ENCODE measurements at regions not wholly inside any gene's neighbourhood (a gene's known extent, or its start where the extent isn't known, plus 50 kb on each side); places are given as distances from the start of the nearest gene placed in this dataset.

DNA sequence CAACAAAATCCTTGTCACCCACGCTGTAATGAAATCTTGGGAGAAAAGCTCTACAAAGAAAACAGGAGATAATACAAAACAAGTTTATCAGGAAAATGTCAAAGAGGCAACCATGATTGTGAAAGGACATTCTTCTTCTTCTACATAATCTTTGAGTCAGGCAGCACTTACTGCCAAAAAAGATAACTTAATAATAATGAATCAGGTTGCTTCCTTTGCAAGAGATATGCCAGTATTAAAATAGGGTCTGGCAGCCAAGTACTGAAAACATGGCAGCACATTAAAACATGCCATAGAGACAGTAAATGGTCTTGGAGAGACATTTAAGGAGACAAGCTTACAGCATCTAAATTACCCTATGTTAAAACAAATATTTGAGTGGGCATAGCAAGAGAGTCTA lies 1573.4 kb downstream of the EFNA5 start:
- Histone ChIP-seq H3K4me3 (no peak overlapping the region), H3K27me3 (ENCODE audit: low read depth) (no peaks in the 10 kb centered on the region), H3K27ac (replicated peaks) (no peak overlapping the region), H3K9me3 (replicated peaks) (no peaks in the 10 kb centered on the region), H3K36me3 (no peaks in the 10 kb centered on the region), H3K4me1 (no peaks in the 10 kb centered on the region)
- DNase-seq: no peak
- no peak for TF ChIP-seq CTCF (IDR thresholded peaks at IDR 0.05; ENCODE audit: borderline replicate concordance)
- intact Hi-C loops (cut with micrococcal nuclease): no loop called here

DNA sequence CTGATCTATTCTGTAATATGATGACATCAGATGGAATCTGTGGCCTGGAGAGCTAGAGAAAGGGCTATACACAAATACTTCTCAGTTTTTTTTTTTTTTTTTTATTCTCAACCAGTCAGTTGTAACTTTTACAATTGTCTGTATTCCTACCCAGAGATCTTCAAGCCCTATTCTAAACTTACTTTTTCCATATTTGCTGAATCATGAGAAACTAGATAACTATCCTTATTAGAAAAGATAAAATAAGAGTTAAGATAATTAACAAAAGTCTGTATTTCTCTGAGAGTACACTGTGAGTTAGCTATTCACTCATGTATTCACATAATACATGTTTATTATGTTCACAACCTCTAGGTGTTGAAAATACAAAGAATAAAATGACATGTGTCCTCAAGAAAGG lies 1575.9 kb downstream of the EFNA5 start:
- no peak overlapping the region for H3K27ac ChIP-seq (replicated peaks)
- H3K4me1 ChIP-seq: no peaks in the 10 kb centered on the region
- H3K4me3 ChIP-seq: no peak overlapping the region
- no peak for DNase-seq
- intact Hi-C loops (cut with micrococcal nuclease): no loop called here
- no peak for TF ChIP-seq CTCF (IDR thresholded peaks at IDR 0.05; ENCODE audit: borderline replicate concordance)
- H3K36me3 ChIP-seq: no peaks in the 10 kb centered on the region
- no peaks in the 10 kb centered on the region for H3K27me3 ChIP-seq (ENCODE audit: low read depth)
- no peaks in the 10 kb centered on the region for H3K9me3 ChIP-seq (replicated peaks)

- H3K27ac ChIP-seq (replicated peaks): no peak overlapping the region
- no peaks in the 10 kb centered on the region for H3K36me3 ChIP-seq
- TF ChIP-seq CTCF (IDR thresholded peaks at IDR 0.05; ENCODE audit: borderline replicate concordance): no peak
- no peaks in the 10 kb centered on the region for H3K4me1 ChIP-seq
- no peaks in the 10 kb centered on the region for H3K27me3 ChIP-seq (ENCODE audit: low read depth)
- H3K4me3 ChIP-seq: no peak overlapping the region
- intact Hi-C loops (cut with micrococcal nuclease): no loop called here
- DNase-seq: no peak
- H3K9me3 ChIP-seq (replicated peaks): no peaks in the 10 kb centered on the region
Measured at GRCh38 chr5:106094204-106094607, 1576.5 kb downstream of the EFNA5 start.

DNA sequence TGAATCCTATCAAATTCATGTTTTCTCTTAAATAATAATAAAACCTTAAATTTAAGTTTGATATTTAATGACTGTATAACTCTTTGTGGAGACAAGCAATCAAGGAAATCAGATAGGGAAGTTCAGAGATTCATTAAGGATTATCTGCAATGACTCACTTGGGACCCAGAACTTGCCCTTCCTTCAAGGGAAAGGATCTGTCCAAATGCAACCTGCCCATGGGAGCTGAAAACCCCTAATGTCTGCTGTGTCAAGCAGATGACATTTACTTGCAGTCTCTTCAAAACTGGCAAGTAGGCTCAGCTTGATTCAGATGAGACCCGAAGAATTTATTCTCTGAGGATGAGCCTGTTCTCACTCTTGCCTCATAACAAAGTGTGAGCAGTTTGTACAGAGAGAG lies 1577.6 kb downstream of the EFNA5 start:
- no peaks in the 10 kb centered on the region for H3K9me3 ChIP-seq (replicated peaks)
- H3K27me3 ChIP-seq (ENCODE audit: low read depth): no peaks in the 10 kb centered on the region
- no peak overlapping the region for H3K4me3 ChIP-seq
- DNase-seq: no peak
- intact Hi-C loops (cut with micrococcal nuclease): no loop called here
- no peak overlapping the region for H3K27ac ChIP-seq (replicated peaks)
- H3K36me3 ChIP-seq: no peaks in the 10 kb centered on the region
- H3K4me1 ChIP-seq: no peaks in the 10 kb centered on the region
- TF ChIP-seq CTCF (IDR thresholded peaks at IDR 0.05; ENCODE audit: borderline replicate concordance): no peak

DNA sequence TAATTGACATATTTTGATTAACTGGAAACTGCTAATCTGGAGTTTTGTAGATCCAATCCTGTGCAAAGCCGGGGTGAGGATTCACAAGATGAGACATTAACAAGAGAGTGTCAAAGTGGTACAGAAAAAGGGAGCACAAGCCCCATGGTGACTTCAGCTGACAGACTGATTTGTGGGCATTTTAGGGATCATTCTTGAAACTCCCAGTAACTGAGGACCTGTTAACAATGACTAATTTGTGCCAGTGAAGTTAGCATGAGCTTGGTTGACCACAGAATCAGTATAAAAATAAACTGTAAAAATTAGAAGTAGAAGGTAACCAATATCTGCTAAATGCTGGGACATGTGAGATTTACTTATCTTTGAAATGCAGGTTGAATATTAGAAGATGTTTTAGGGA lies 1578.3 kb downstream of the EFNA5 start:
- no peak for TF ChIP-seq CTCF (IDR thresholded peaks at IDR 0.05; ENCODE audit: borderline replicate concordance)
- H3K36me3 ChIP-seq: no peaks in the 10 kb centered on the region
- H3K4me3 ChIP-seq: no peak overlapping the region
- no peaks in the 10 kb centered on the region for H3K9me3 ChIP-seq (replicated peaks)
- no peaks in the 10 kb centered on the region for H3K27me3 ChIP-seq (ENCODE audit: low read depth)
- intact Hi-C loops (cut with micrococcal nuclease): no loop called here
- no peak for DNase-seq
- H3K4me1 ChIP-seq: no peaks in the 10 kb centered on the region
- no peak overlapping the region for H3K27ac ChIP-seq (replicated peaks)

- Histone ChIP-seq H3K9me3 (replicated peaks) (no peaks in the 10 kb centered on the region), H3K36me3 (no peaks in the 10 kb centered on the region), H3K27me3 (ENCODE audit: low read depth) (no peaks in the 10 kb centered on the region), H3K4me3 (no peak overlapping the region), H3K27ac (replicated peaks) (no peak overlapping the region), H3K4me1 (no peaks in the 10 kb centered on the region)
- intact Hi-C loops (cut with micrococcal nuclease): no loop called here
- no peak for TF ChIP-seq CTCF (IDR thresholded peaks at IDR 0.05; ENCODE audit: borderline replicate concordance)
- no peak for DNase-seq
Measured at GRCh38 chr5:106089073-106089472, 1581.7 kb downstream of the EFNA5 start.

All from left ventricle myocardium inferior (tissue), 1 donor.